HCT116 (cell line): ENCODE measurements at regions not wholly inside any gene's neighbourhood (a gene's known extent, or its start where the extent isn't known, plus 50 kb on each side); places are given as distances from the start of the nearest gene placed in this dataset.

Experiments used
- ATAC-seq: fragments of 200-7000 bp; cut with Tn5 transposase; 2 replicates; pipeline ENCODE4 v1.9.1; 2020; ENCODE audit warnings: mild to moderate bottlenecking, moderate library complexity
- BruUV-seq: library from RNA; stranded (reverse); fragments of 400-500 nt; replicated peaks from 2 replicates; lab custom pipeline; 2021; lab: Mats Ljungman, UMichigan
- CTCF ChIA-PET: fragments of 300-600 bp; sonication (Branson Sonifier 250); formaldehyde crosslinking; loops from one replicate; lab custom pipeline; 2021; ENCODE audit warnings: antibody characterized with exemption; lab: Charles Lee
- POLR2A ChIA-PET: fragments of 300-600, 350-600 bp; sonication (Branson Sonifier 250); formaldehyde crosslinking; loops from one replicate; lab custom pipeline; 2021; ENCODE audit warnings: antibody characterized with exemption; lab: Charles Lee
- RAD21 ChIA-PET, 2 experiments: fragments of 300-600 bp; sonication (Branson Sonifier 250); formaldehyde crosslinking; loops; one replicate each; lab custom pipeline; 2023; ENCODE audit warnings: low total read pairs in 2 of 2; ENCODE audit not compliant: uncharacterized antibody in 2 of 2, unreplicated experiment in 2 of 2, low non-redundant PET in 1 of 2; lab: Charles Lee
- DNase-seq: peaks from one replicate; pipeline ENCODE4 v3.0.0-alpha.2; 2010; ENCODE audit warnings: low read depth, low spot score
- H2AFZ ChIP-seq: fragments of 200-600 bp; shearing (Covaris generic), sonication (generic); 2 replicates; pipeline ENCODE4 v1.6.1; 2017; ENCODE audit warnings: low read depth, mixed run types, mixed read lengths, antibody characterized with exemption, low read length; ENCODE audit not compliant: poor library complexity, severe bottlenecking
- H3K27ac ChIP-seq: 2 replicates; pipeline ENCODE4 v1.5.1; 2012; ENCODE audit warnings: low read depth, low read length
- H3K27me3 ChIP-seq: fragments of 200-600 bp; sonication (generic); 2 replicates; pipeline ENCODE4 v1.6.1; 2016; ENCODE audit warnings: mixed run types, low read length, mixed read lengths; ENCODE audit not compliant: insufficient read depth
- H3K36me3 ChIP-seq, 2 experiments: fragments of 200-500 bp in 1 of 2; fragments of 200-600 bp in 1 of 2; sonication (Bioruptor generic) in 1 of 2; sonication (generic) in 1 of 2; 2 replicates each; pipeline versions ENCODE4 v1.5.1 to v1.6.1; 2014 to 2016; ENCODE audit warnings: low read length in 2 of 2, inconsistent platforms in 1 of 2, mixed read lengths in 1 of 2, mixed run types in 1 of 2; ENCODE audit not compliant: insufficient read depth in 2 of 2, control insufficient read depth in 1 of 2
- H3K4me1 ChIP-seq, 2 experiments: fragments of 200-600 bp in 1 of 2; sonication (generic) in 1 of 2; 2 replicates each; pipeline versions ENCODE4 v1.5.1 to v1.6.1; 2012 to 2017; ENCODE audit warnings: low read length in 2 of 2, inconsistent platforms in 1 of 2, mild to moderate bottlenecking in 1 of 2, mixed read lengths in 1 of 2, mixed run types in 1 of 2, moderate library complexity in 1 of 2; ENCODE audit not compliant: insufficient read depth in 2 of 2, control insufficient read depth in 1 of 2
- H3K4me2 ChIP-seq: fragments of 200-600 bp; sonication (generic); 2 replicates; pipeline ENCODE4 v1.6.1; 2017; ENCODE audit warnings: mixed run types, low read length, mixed read lengths
- H3K4me3 ChIP-seq, 2 experiments: fragments of 200-600 bp in 1 of 2; sonication (generic) in 1 of 2; replicated peaks in 1 of 2; 2 replicates each; pipeline ENCODE4 v1.5.1; 2011 to 2016; ENCODE audit warnings: low read length in 2 of 2, control low read depth in 1 of 2, low read depth in 1 of 2, mild to moderate bottlenecking in 1 of 2, mixed read lengths in 1 of 2, mixed run types in 1 of 2
- H3K79me2 ChIP-seq: fragments of 200-600 bp; sonication (generic); 2 replicates; pipeline ENCODE4 v1.6.1; 2017; ENCODE audit warnings: mild to moderate bottlenecking, mixed run types, low read length, moderate library complexity, mixed read lengths; ENCODE audit not compliant: insufficient read depth
- H3K9ac ChIP-seq: fragments of 200-600 bp; sonication (generic); 2 replicates; pipeline ENCODE4 v1.6.1; 2016; ENCODE audit warnings: low read length, mixed read lengths
- H3K9me2 ChIP-seq: fragments of 200-600 bp; sonication (generic), shearing (Covaris generic); 2 replicates; pipeline ENCODE4 v1.6.1; 2017; ENCODE audit warnings: mixed run types, mild to moderate bottlenecking, moderate library complexity; ENCODE audit not compliant: insufficient read depth
- H3K9me3 ChIP-seq, 2 experiments: fragments of 200-500 bp in 1 of 2; fragments of 200-600 bp in 1 of 2; sonication (Bioruptor generic) in 1 of 2; sonication (generic) in 1 of 2; 2 replicates each; pipeline ENCODE4 v1.6.1; 2014 to 2017; ENCODE audit warnings: low read length in 2 of 2, mixed read lengths in 2 of 2, inconsistent platforms in 1 of 2, low read depth in 1 of 2, mild to moderate bottlenecking in 1 of 2, mixed run types in 1 of 2, moderate library complexity in 1 of 2; ENCODE audit not compliant: control insufficient read depth in 1 of 2, insufficient read depth in 1 of 2
- H4K20me1 ChIP-seq: fragments of 200-600 bp; sonication (generic), shearing (Covaris generic); 2 replicates; pipeline ENCODE4 v1.6.1; 2017; ENCODE audit warnings: mixed run types, mild to moderate bottlenecking, moderate library complexity; ENCODE audit not compliant: insufficient read depth
- CEBPB ChIP-seq: IDR thresholded peaks from 2 replicates; pipeline ENCODE4 v1.6.1; 2012; ENCODE audit warnings: low read depth
- ELF1 ChIP-seq: IDR thresholded peaks from 2 replicates; pipeline ENCODE4 v1.6.1; 2012; ENCODE audit warnings: low read depth, borderline replicate concordance
- JUND ChIP-seq: IDR thresholded peaks from 2 replicates; pipeline ENCODE4 v1.6.1; 2012
- POLR2A ChIP-seq: IDR thresholded peaks from 2 replicates; pipeline ENCODE4 v1.7.0; 2011; ENCODE audit warnings: borderline replicate concordance; ENCODE audit not compliant: insufficient read depth, insufficient read length; ENCODE audit errors: extremely low read depth
- REST ChIP-seq: IDR thresholded peaks from 2 replicates; pipeline ENCODE4 v1.6.1; 2012; ENCODE audit warnings: low read depth
- YY1 ChIP-seq: IDR thresholded peaks from 2 replicates; pipeline ENCODE4 v1.6.1; 2011; ENCODE audit warnings: low read length, low read depth, moderate library complexity, mild to moderate bottlenecking; ENCODE audit not compliant: insufficient replicate concordance; ENCODE audit errors: extremely low read depth
- ZFX ChIP-seq: fragments of 450-650 bp; IDR thresholded peaks from 2 replicates; pipeline ENCODE4 v1.6.1; 2017
- intact Hi-C: fragments of 100-400 bp; cut with micrococcal nuclease; formaldehyde crosslinking; loops from 2 replicates; pipeline ENCODE4 v1.10.0; 2022
- TF ChIP-seq, protein P1 (sequence below), 3 experiments: fragments of 200-600 bp in 1 of 3; sonication (generic) in 1 of 3; IDR thresholded peaks in 2 of 3; conservative IDR thresholded peaks in 1 of 3; 2 replicates each; pipeline ENCODE4 v1.5.1; 2012 to 2017; ENCODE audit warnings: low read depth in 2 of 3, low read length in 2 of 3, antibody characterized with exemption in 1 of 3, borderline replicate concordance in 1 of 3, control low read depth in 1 of 3, mild to moderate bottlenecking in 1 of 3, mixed read lengths in 1 of 3, mixed run types in 1 of 3, moderate library complexity in 1 of 3; ENCODE audit not compliant: insufficient read depth in 1 of 3
- TF ChIP-seq, protein P2 (sequence below): IDR thresholded peaks from 2 replicates; pipeline ENCODE4 v1.6.1; 2012

- no peak for TF ChIP-seq CEBPB
- no peak for TF ChIP-seq ELF1
- no peak for TF ChIP-seq ZFX
- TF ChIP-seq, protein P1, sequence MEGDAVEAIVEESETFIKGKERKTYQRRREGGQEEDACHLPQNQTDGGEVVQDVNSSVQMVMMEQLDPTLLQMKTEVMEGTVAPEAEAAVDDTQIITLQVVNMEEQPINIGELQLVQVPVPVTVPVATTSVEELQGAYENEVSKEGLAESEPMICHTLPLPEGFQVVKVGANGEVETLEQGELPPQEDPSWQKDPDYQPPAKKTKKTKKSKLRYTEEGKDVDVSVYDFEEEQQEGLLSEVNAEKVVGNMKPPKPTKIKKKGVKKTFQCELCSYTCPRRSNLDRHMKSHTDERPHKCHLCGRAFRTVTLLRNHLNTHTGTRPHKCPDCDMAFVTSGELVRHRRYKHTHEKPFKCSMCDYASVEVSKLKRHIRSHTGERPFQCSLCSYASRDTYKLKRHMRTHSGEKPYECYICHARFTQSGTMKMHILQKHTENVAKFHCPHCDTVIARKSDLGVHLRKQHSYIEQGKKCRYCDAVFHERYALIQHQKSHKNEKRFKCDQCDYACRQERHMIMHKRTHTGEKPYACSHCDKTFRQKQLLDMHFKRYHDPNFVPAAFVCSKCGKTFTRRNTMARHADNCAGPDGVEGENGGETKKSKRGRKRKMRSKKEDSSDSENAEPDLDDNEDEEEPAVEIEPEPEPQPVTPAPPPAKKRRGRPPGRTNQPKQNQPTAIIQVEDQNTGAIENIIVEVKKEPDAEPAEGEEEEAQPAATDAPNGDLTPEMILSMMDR (IDR thresholded peaks at IDR 0.05 in 2 of 3, conservative IDR thresholded peaks at IDR 0.05 in 1 of 3; ENCODE audit: borderline replicate concordance in 1 of 3, insufficient read depth in 1 of 3, low read depth in 2 of 3, low read length in 2 of 3): no peak
- TF ChIP-seq JUND: no peak
- no peak for TF ChIP-seq REST
- no peak for TF ChIP-seq YY1
- no peak for TF ChIP-seq POLR2A
- TF ChIP-seq, protein P2, sequence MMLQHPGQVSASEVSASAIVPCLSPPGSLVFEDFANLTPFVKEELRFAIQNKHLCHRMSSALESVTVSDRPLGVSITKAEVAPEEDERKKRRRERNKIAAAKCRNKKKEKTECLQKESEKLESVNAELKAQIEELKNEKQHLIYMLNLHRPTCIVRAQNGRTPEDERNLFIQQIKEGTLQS: no peak
- no peaks in the 10 kb centered on the region for H3K79me2 ChIP-seq
- no peak overlapping the region for H2AFZ ChIP-seq
- RAD21 ChIA-PET: no interaction called here
- no peak overlapping the region for H3K27ac ChIP-seq
- no peaks in the 10 kb centered on the region for H3K4me1 ChIP-seq
- BruUV-seq: no TSS peak
- intact Hi-C loops: no loop called here
- no peaks in the 10 kb centered on the region for H3K36me3 ChIP-seq
- CTCF ChIA-PET: no interaction called here
- no peaks in the 10 kb centered on the region for H3K9me3 ChIP-seq
- POLR2A ChIA-PET: no interaction called here
- H3K4me2 ChIP-seq: no peak overlapping the region
- 0 out of 2 replicates have a peak, but pooled peaks cover 8% of the 10 kb centered on the region for H3K27me3 ChIP-seq
- H3K9ac ChIP-seq: no peak overlapping the region
- H3K4me3 ChIP-seq: no peak overlapping the region
- DNase-seq: no peak
- no peaks in the 10 kb centered on the region for H3K9me2 ChIP-seq
- ATAC-seq: no peak
- H4K20me1 ChIP-seq: no peaks in the 10 kb centered on the region
Observed at GRCh38 chr18:37705016-37705415, 139.4 kb upstream of the CELF4 start.
